ENCODE measurements at regions not wholly inside any gene's neighbourhood (a gene's known extent, or its start where the extent isn't known, plus 50 kb on each side); places are given as distances from the start of the nearest gene placed in this dataset.

DNA sequence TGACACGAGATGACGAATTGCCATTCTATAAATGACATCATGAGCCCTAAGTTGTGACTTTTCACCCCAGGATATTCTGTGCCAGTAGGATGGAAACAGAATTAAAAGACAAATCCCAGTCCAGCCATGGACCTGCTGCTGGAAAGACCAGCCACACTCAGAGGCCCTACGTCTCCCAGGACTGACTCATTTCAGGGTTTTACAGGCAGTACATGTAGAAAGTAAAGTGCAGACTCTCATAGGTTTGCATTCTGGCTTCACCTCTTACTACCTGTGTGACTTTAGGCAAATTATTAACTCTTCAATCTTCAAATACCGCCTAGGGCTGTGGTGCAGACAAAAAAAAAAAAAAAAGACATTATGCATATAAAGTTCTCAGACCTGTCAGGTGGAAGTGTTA is 188.8 kb downstream of the NEBL start:
- no peak overlapping the region for H3K4me3 ChIP-seq (ENCODE audit: low read length)
- TF ChIP-seq, protein P1, sequence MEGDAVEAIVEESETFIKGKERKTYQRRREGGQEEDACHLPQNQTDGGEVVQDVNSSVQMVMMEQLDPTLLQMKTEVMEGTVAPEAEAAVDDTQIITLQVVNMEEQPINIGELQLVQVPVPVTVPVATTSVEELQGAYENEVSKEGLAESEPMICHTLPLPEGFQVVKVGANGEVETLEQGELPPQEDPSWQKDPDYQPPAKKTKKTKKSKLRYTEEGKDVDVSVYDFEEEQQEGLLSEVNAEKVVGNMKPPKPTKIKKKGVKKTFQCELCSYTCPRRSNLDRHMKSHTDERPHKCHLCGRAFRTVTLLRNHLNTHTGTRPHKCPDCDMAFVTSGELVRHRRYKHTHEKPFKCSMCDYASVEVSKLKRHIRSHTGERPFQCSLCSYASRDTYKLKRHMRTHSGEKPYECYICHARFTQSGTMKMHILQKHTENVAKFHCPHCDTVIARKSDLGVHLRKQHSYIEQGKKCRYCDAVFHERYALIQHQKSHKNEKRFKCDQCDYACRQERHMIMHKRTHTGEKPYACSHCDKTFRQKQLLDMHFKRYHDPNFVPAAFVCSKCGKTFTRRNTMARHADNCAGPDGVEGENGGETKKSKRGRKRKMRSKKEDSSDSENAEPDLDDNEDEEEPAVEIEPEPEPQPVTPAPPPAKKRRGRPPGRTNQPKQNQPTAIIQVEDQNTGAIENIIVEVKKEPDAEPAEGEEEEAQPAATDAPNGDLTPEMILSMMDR (IDR thresholded peaks at IDR 0.05; ENCODE audit: insufficient read depth, low read depth, low read length, missing control alignments) = no peak
- DNase-seq (ENCODE audit: low read depth) = no peak

DNA sequence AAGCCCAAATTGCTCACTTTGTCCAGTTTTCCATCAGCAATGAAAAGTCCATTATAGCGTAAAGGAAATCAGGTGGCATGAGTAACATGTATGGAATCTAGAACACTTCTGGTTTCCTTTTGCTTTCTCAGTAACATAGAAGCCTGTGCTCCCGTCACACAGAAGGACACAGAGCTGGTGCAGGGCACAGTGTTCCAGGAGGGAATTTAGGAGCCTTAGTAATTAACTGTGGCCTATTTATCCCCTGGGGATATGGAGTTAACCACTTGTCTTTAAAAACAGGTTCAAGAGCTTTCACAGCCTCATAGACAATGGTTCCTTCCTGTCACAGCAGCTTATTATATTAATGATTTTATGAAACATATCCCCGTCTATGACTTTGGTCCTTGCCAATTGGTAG is 189.9 kb downstream of the NEBL start:
- DNase-seq (ENCODE audit: low read depth) = no peak

DNA sequence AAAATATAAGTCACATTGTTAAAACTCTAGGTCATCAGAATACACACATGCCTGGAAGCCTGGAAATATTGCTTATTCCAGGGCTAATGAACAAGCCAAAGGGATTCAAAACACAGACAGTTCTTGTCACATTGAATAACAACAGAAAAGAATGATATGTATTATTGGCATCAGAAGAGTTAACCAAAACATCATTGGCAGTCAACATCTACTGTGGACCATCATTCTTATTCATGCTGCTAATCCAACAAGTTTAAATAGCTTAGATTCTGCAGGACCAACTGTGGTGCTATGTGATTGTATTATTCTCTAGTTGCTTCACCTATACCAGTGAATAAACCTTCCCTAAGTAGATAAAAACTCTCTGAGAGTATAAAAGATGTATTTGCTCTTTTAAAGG is 198.3 kb downstream of the NEBL start:
- H3K4me3 ChIP-seq (ENCODE audit: low read length) = no peak overlapping the region
- no peak for DNase-seq (ENCODE audit: low read depth)
- TF ChIP-seq, protein P1 (IDR thresholded peaks at IDR 0.05; ENCODE audit: insufficient read depth, low read depth, low read length, missing control alignments) = no peak

More for the DNA sequence above, 189.9 kb downstream of the NEBL start:
- H3K4me3 ChIP-seq (ENCODE audit: low read length) = no peak overlapping the region
- TF ChIP-seq, protein P1 (IDR thresholded peaks at IDR 0.05; ENCODE audit: insufficient read depth, low read depth, low read length, missing control alignments) = no peak

GRCh38 chr10:20694296-20694695 is 202.8 kb downstream of the NEBL start:
- no peak overlapping the region for H3K4me3 ChIP-seq (ENCODE audit: low read length)
- TF ChIP-seq, protein P1 (IDR thresholded peaks at IDR 0.05; ENCODE audit: insufficient read depth, low read depth, low read length, missing control alignments) = no peak
- no peak for DNase-seq (ENCODE audit: low read depth)

DNA sequence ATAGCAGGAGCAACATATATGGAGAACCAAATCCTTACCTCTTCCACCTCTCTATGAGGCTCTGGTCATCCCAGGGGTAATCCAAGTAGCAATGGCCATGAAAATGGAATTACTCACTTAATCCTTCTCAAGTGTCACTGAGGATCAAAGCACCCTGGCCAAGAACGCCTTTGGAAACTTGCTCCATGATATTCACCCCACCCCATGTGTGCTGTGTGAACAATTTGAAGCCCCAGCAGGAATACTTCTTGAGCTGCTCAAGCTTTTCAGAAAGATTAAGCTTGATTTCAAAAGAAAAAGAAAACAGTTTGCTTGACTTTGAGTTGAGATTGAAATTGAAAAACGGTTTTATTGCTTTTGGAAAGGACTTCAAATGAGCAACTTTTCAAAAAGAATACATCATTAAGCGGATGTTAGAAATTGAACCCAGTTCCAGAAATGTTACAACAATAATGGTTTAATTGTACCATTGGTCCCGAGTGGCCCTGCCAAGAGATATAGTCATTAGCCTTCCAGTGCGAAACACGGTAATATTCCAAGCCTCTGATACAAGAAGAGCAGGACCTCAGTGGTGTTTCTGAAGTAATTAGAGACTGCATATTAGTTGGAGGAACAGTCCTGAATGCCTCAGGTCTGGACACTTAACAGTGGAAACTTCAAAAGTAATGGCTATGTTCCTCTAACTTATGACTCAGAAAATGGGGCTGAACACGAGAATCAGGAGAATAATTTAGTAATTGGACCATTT is 208.1 kb downstream of the NEBL start:
- no peak overlapping the region for H3K4me3 ChIP-seq (ENCODE audit: low read length)
- no peak for DNase-seq (ENCODE audit: low read depth)
- TF ChIP-seq, protein P1 (IDR thresholded peaks at IDR 0.05; ENCODE audit: insufficient read depth, low read depth, low read length, missing control alignments) = no peak

- H3K4me3 ChIP-seq (ENCODE audit: low read length) = no peak overlapping the region
- no peak for DNase-seq (ENCODE audit: low read depth)
- TF ChIP-seq, protein P1 (IDR thresholded peaks at IDR 0.05; ENCODE audit: insufficient read depth, low read depth, low read length, missing control alignments) = no peak
Observed at GRCh38 chr10:20686015-20686635, 211.0 kb downstream of the NEBL start.

Data from epithelial cell of esophagus (primary cell).